K562 (cell line): ENCODE measurements at regions not wholly inside any gene's neighbourhood (a gene's known extent, or its start where the extent isn't known, plus 50 kb on each side); places are given as distances from the start of the nearest gene placed in this dataset.

Source experiments
- ATAC-seq: fragments of 200-7000 bp; cut with Tn5 transposase; 3 replicates; pipeline ENCODE4 v1.9.1; 2020; ENCODE audit warnings: moderate library complexity
- BruUV-seq: library from RNA; stranded (reverse); fragments of 400-500 nt; replicated peaks from 2 replicates; lab custom pipeline; 2021; lab: Mats Ljungman, UMichigan
- CTCF ChIA-PET: fragments of 300-600 bp; formaldehyde crosslinking; extraction: SDS; loops from one replicate; lab custom pipeline; 2021; ENCODE audit warnings: low intra/inter-chr PET ratio; lab: Yijun Ruan, JAX
- POLR2A ChIA-PET: fragments of 300-600, 350-650 bp; sonication (Branson Sonifier 250); formaldehyde crosslinking; extraction: SDS; loops from one replicate; lab custom pipeline; 2021; ENCODE audit warnings: antibody characterized with exemption, inconsistent platforms; lab: Yijun Ruan, JAX
- DNase-seq, 4 experiments: peaks; one replicate each; pipeline versions ENCODE4 v3.0.0 to v3.0.0-alpha.2; 2011 to 2018; ENCODE audit warnings: low spot score in 3 of 4, mixed read lengths in 3 of 4; ENCODE audit errors: extremely low read depth in 1 of 4
- FAIRE-seq: peaks from 2 replicates; lab custom pipeline; 2011; peaks lifted over from hg19 to GRCh38; lab: Jason Lieb, UNC
- H2AFZ ChIP-seq: 2 replicates; pipeline ENCODE4 v1.6.0; 2011; ENCODE audit warnings: low read depth, low read length, control low read depth, inconsistent platforms
- H3K27ac ChIP-seq: fragments of 200-600 bp; 3 replicates; pipeline ENCODE4 v1.8.0; 2011; ENCODE audit warnings: low read depth, mild to moderate bottlenecking, control low read depth, inconsistent platforms, low read length, moderate library complexity, mixed read lengths; ENCODE audit errors: extremely low read depth
- H3K27me3 ChIP-seq, 2 experiments: fragments of 300-600 bp in 1 of 2; 2 replicates in 1 of 2; 3 replicates in 1 of 2; pipeline versions ENCODE4 v1.6.0 to v1.8.0; 2011; ENCODE audit warnings: inconsistent platforms in 2 of 2, low read length in 2 of 2, mild to moderate bottlenecking in 1 of 2, mixed read lengths in 1 of 2, moderate library complexity in 1 of 2; ENCODE audit not compliant: control insufficient read depth in 2 of 2, insufficient read depth in 2 of 2
- H3K36me3 ChIP-seq: fragments of 300-600 bp; 3 replicates; pipeline ENCODE4 v1.8.0; 2011; ENCODE audit warnings: mild to moderate bottlenecking, low read length, inconsistent platforms; ENCODE audit not compliant: control insufficient read depth, insufficient read depth
- H3K4me1 ChIP-seq, 2 experiments: fragments of 200-600 bp in 1 of 2; replicated peaks in 1 of 2; 2 replicates in 1 of 2; 3 replicates in 1 of 2; pipeline versions ENCODE4 v1.5.1 to v1.8.0; 2011; ENCODE audit warnings: inconsistent platforms in 2 of 2, low read length in 2 of 2, mild to moderate bottlenecking in 1 of 2, mixed read lengths in 1 of 2, moderate library complexity in 1 of 2; ENCODE audit not compliant: control insufficient read depth in 2 of 2, insufficient read depth in 2 of 2
- H3K4me2 ChIP-seq: 2 replicates; pipeline ENCODE4 v1.6.1; 2011; ENCODE audit warnings: low read length, control low read depth, inconsistent platforms, mixed read lengths; ENCODE audit not compliant: insufficient read depth
- H3K4me3 ChIP-seq: fragments of 200-600 bp; sonication (generic), shearing (Covaris generic); 2 replicates; pipeline ENCODE4 v1.5.1; 2016; ENCODE audit warnings: control low read depth, inconsistent platforms
- H3K79me2 ChIP-seq: fragments of 200-600 bp; 3 replicates; pipeline ENCODE4 v1.8.0; 2011; ENCODE audit warnings: low read length, inconsistent platforms; ENCODE audit not compliant: control insufficient read depth, insufficient read depth
- H3K9ac ChIP-seq, 2 experiments: 2 replicates each; pipeline versions ENCODE4 v1.6.0 to v1.6.1; 2011; ENCODE audit warnings: low read depth in 2 of 2, low read length in 2 of 2, control low read depth in 1 of 2, inconsistent platforms in 1 of 2, mild to moderate bottlenecking in 1 of 2, mixed read lengths in 1 of 2; ENCODE audit not compliant: insufficient read depth in 1 of 2
- H3K9me1 ChIP-seq: one replicate; pipeline ENCODE4 v1.6.0; 2011; ENCODE audit warnings: inconsistent platforms, mild to moderate bottlenecking, low read length, moderate library complexity; ENCODE audit not compliant: control insufficient read depth, insufficient read depth
- H3K9me3 ChIP-seq: replicated peaks from 2 replicates; pipeline ENCODE4 v1.5.1; 2011; ENCODE audit warnings: low read depth, low read length, inconsistent platforms; ENCODE audit not compliant: control insufficient read depth, insufficient read depth
- H4K20me1 ChIP-seq: replicated peaks from 2 replicates; pipeline ENCODE4 v1.6.1; 2011; ENCODE audit warnings: low read length, inconsistent platforms, mixed read lengths; ENCODE audit not compliant: control insufficient read depth, insufficient read depth
- ATF1 ChIP-seq, 2 experiments: fragments of 450-650 bp in 1 of 2; IDR thresholded peaks; 2 replicates each; pipeline ENCODE4 v1.6.1; 2016; ENCODE audit warnings: missing compliant biosample characterization in 1 of 2, missing genetic modification characterization in 1 of 2
- CAMTA2 ChIP-seq: fragments of 250-450 bp; sonication (Bioruptor Pico); conservative IDR thresholded peaks from 2 replicates; pipeline ENCODE4 v1.5.1; 2022
- ERF ChIP-seq: fragments of 450-650 bp; formaldehyde crosslinking; IDR thresholded peaks from 2 replicates; pipeline ENCODE4 v1.4.0; 2020; ENCODE audit warnings: mild to moderate bottlenecking, mixed read lengths
- FUS ChIP-seq: fragments of 200-400 bp; formaldehyde crosslinking; optimal IDR thresholded peaks from 2 replicates; pipeline ENCODE3; 2017; ENCODE audit warnings: low read depth, low read length
- IRF1 ChIP-seq: sonication (generic); formaldehyde crosslinking; IDR thresholded peaks from 2 replicates; pipeline ENCODE4 v1.8.0; 2022; ENCODE audit warnings: missing genetic modification reagents, mild to moderate bottlenecking, borderline replicate concordance
- MAZ ChIP-seq, 2 experiments: fragments of 450-650 bp in 1 of 2; sonication (generic) in 1 of 2; formaldehyde crosslinking; IDR thresholded peaks in 1 of 2; conservative IDR thresholded peaks in 1 of 2; 2 replicates each; pipeline versions ENCODE4 v1.4.0 to v1.5.0; 2020; ENCODE audit warnings: mild to moderate bottlenecking in 1 of 2, missing genetic modification reagents in 1 of 2
- MECOM ChIP-seq: fragments of 250-450 bp; sonication (Bioruptor Pico); IDR thresholded peaks from 2 replicates; pipeline ENCODE4 v1.8.0; 2022; ENCODE audit warnings: inconsistent platforms
- RHOXF2B ChIP-seq: fragments of 250-450 bp; sonication (Bioruptor Pico); conservative IDR thresholded peaks from 2 replicates; pipeline ENCODE4 v1.5.1; 2021
- SMARCA4 ChIP-seq: fragments of 450-650 bp; IDR thresholded peaks from 2 replicates; pipeline ENCODE4 v1.6.1; 2016
- ZNF586 ChIP-seq: fragments of 450-650 bp; formaldehyde crosslinking; conservative IDR thresholded peaks from 2 replicates; pipeline ENCODE4 v1.4.0; 2020; ENCODE audit warnings: mild to moderate bottlenecking, moderate library complexity
- WGBS: fragments of 100-300 bp; shearing (Covaris generic); methylation state at CpG from one replicate; pipeline ENCODE4 v1.1.6; 2016; ENCODE audit warnings: low coverage, mixed read lengths; ENCODE audit not compliant: insufficient coverage; ENCODE audit errors: missing lambda C conversion rate; 5-methylcytosine and 5-hydroxymethylcytosine counted together
- in situ Hi-C: fragments of 300-500 bp; cut with MboI; formaldehyde crosslinking; loops from 4 replicates; pipeline ENCODE4 v1.15.0; 2018; ENCODE audit warnings: inconsistent platforms, mixed read lengths
- intact Hi-C: fragments of 100-400 bp; cut with micrococcal nuclease; formaldehyde crosslinking; loops from 2 replicates; pipeline ENCODE4 v1.14.2; 2022
- TF ChIP-seq, protein P1 (sequence below): sonication (generic); formaldehyde crosslinking; IDR thresholded peaks from 2 replicates; pipeline ENCODE4 v1.8.1; 2023; ENCODE audit warnings: mild to moderate bottlenecking, missing genetic modification reagents
- TF ChIP-seq, protein P2 (sequence below): fragments of 450-650 bp; IDR thresholded peaks from 2 replicates; pipeline ENCODE4 v1.6.1; 2017; ENCODE audit warnings: antibody characterized with exemption, mild to moderate bottlenecking
- TF ChIP-seq, protein P3 (sequence below): conservative IDR thresholded peaks from 2 replicates; pipeline ENCODE4 v1.6.1; 2011; ENCODE audit warnings: low read depth, mild to moderate bottlenecking, low read length; ENCODE audit not compliant: control insufficient read depth

DNA sequence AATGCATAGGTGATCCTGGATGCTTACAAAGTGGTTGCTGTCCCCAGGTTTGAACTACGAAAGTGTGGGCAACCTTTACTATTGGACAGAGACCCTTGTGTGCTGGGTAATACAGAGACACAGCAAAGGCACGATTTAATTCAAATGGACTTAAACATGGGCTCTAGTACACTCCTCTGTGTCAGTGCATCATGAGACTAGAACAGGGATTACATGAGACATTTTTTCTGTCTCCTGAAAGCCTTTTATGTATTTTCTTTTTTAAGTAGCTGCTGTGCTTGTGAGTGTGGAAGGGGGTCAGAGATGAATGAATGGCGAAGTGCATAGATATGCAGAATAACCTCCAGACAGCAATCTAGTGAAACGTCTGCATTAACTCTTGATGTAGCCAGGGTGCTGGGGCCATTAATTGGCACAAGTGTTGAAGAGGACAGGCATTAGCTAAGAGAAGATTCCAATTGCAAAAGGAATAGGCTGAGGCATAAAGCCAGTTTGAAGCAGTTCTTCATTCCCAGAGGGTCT is 218.4 kb downstream of the STIM2 start:
- FAIRE-seq (no peak), ATAC-seq (no peak), DNase-seq (no peak)
- no peaks in the 10 kb centered on the region for H3K27me3 ChIP-seq
- POLR2A ChIA-PET: no interaction called here
- H3K79me2 ChIP-seq: no peaks in the 10 kb centered on the region
- in situ Hi-C loops (no loop called here), intact Hi-C loops (no loop called here)
- H3K4me3 ChIP-seq: no peak overlapping the region
- H2AFZ ChIP-seq: no peak overlapping the region
- WGBS: 3% methylated on average over 4 of the region's 4 CpGs
- H3K4me2 ChIP-seq: no peak overlapping the region
- H3K4me1 ChIP-seq: no peaks in the 10 kb centered on the region; a peak in 1 of 5 replicates
- BruUV-seq: no TSS peak
- no peaks in the 10 kb centered on the region for H3K9me1 ChIP-seq
- no peak overlapping the region for H3K9ac ChIP-seq
- CTCF ChIA-PET: no interaction called here
- H3K36me3 ChIP-seq: no peaks in the 10 kb centered on the region
- no peak overlapping the region for H3K27ac ChIP-seq
- H4K20me1 ChIP-seq: no peaks in the 10 kb centered on the region
- no peaks in the 10 kb centered on the region for H3K9me3 ChIP-seq
- TF ChIP-seq MAZ (CRISPR knock-in tag; conservative IDR thresholded peaks at IDR 0.05 in 1 of 2, IDR thresholded peaks at IDR 0.05 in 1 of 2): no peak
- TF ChIP-seq, protein P1, sequence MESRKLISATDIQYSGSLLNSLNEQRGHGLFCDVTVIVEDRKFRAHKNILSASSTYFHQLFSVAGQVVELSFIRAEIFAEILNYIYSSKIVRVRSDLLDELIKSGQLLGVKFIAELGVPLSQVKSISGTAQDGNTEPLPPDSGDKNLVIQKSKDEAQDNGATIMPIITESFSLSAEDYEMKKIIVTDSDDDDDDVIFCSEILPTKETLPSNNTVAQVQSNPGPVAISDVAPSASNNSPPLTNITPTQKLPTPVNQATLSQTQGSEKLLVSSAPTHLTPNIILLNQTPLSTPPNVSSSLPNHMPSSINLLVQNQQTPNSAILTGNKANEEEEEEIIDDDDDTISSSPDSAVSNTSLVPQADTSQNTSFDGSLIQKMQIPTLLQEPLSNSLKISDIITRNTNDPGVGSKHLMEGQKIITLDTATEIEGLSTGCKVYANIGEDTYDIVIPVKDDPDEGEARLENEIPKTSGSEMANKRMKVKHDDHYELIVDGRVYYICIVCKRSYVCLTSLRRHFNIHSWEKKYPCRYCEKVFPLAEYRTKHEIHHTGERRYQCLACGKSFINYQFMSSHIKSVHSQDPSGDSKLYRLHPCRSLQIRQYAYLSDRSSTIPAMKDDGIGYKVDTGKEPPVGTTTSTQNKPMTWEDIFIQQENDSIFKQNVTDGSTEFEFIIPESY (CRISPR knock-in tag): no peak
- no peak for TF ChIP-seq RHOXF2B (CRISPR knock-in tag)
- TF ChIP-seq, protein P2, sequence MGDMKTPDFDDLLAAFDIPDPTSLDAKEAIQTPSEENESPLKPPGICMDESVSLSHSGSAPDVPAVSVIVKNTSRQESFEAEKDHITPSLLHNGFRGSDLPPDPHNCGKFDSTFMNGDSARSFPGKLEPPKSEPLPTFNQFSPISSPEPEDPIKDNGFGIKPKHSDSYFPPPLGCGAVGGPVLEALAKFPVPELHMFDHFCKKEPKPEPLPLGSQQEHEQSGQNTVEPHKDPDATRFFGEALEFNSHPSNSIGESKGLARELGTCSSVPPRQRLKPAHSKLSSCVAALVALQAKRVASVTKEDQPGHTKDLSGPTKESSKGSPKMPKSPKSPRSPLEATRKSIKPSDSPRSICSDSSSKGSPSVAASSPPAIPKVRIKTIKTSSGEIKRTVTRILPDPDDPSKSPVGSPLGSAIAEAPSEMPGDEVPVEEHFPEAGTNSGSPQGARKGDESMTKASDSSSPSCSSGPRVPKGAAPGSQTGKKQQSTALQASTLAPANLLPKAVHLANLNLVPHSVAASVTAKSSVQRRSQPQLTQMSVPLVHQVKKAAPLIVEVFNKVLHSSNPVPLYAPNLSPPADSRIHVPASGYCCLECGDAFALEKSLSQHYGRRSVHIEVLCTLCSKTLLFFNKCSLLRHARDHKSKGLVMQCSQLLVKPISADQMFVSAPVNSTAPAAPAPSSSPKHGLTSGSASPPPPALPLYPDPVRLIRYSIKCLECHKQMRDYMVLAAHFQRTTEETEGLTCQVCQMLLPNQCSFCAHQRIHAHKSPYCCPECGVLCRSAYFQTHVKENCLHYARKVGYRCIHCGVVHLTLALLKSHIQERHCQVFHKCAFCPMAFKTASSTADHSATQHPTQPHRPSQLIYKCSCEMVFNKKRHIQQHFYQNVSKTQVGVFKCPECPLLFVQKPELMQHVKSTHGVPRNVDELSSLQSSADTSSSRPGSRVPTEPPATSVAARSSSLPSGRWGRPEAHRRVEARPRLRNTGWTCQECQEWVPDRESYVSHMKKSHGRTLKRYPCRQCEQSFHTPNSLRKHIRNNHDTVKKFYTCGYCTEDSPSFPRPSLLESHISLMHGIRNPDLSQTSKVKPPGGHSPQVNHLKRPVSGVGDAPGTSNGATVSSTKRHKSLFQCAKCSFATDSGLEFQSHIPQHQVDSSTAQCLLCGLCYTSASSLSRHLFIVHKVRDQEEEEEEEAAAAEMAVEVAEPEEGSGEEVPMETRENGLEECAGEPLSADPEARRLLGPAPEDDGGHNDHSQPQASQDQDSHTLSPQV: no peak
- no peak for TF ChIP-seq ZNF586 (CRISPR knock-in tag)
- no peak for TF ChIP-seq SMARCA4
- TF ChIP-seq IRF1: no peak
- TF ChIP-seq, protein P3, sequence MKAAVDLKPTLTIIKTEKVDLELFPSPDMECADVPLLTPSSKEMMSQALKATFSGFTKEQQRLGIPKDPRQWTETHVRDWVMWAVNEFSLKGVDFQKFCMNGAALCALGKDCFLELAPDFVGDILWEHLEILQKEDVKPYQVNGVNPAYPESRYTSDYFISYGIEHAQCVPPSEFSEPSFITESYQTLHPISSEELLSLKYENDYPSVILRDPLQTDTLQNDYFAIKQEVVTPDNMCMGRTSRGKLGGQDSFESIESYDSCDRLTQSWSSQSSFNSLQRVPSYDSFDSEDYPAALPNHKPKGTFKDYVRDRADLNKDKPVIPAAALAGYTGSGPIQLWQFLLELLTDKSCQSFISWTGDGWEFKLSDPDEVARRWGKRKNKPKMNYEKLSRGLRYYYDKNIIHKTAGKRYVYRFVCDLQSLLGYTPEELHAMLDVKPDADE: no peak
- no peak for TF ChIP-seq CAMTA2 (CRISPR knock-in tag)
- TF ChIP-seq ERF (CRISPR knock-in tag): no peak
- no peak for TF ChIP-seq FUS
- no peak for TF ChIP-seq ATF1 (CRISPR knock-in tag; IDR thresholded peaks at IDR 0.05)
- TF ChIP-seq ATF1 (tag; IDR thresholded peaks at IDR 0.05): no peak
- TF ChIP-seq MECOM (CRISPR knock-in tag): no peak
